Neuronal stem cell (in vitro differentiated cells): ENCODE measurements at regions not wholly inside any gene's neighbourhood (a gene's known extent, or its start where the extent isn't known, plus 50 kb on each side); places are given as distances from the start of the nearest gene placed in this dataset.
A peak's percentile ranks its signal among the peaks of the same experiment; 100 is the strongest.
"Not testable (repeated sequence)": the region's sequence is repeated elsewhere in the genome, so short reads cannot be mapped to it uniquely, and the experiment has no call there.

Experiments used
- DNase-seq: peaks from one replicate; pipeline ENCODE4 v3.0.0-alpha.2; 2013; ENCODE audit warnings: low spot score
- H2AFZ ChIP-seq: one replicate; pipeline ENCODE4 v1.6.1; 2013; ENCODE audit warnings: mild to moderate bottlenecking, low read length, inconsistent platforms
- H2AK5ac ChIP-seq: 2 replicates; pipeline ENCODE4 v1.6.1; 2013; ENCODE audit warnings: low read depth, mild to moderate bottlenecking, inconsistent platforms, low read length, moderate library complexity, mixed read lengths
- H2BK120ac ChIP-seq: 2 replicates; pipeline ENCODE4 v1.6.1; 2013; ENCODE audit warnings: low read depth, mild to moderate bottlenecking, inconsistent platforms, low read length, moderate library complexity, mixed read lengths
- H2BK12ac ChIP-seq: one replicate; pipeline ENCODE4 v1.6.1; 2013; ENCODE audit warnings: low read length, inconsistent platforms
- H2BK15ac ChIP-seq: 2 replicates; pipeline ENCODE4 v1.6.1; 2013; ENCODE audit warnings: mild to moderate bottlenecking, low read length, inconsistent platforms, mixed read lengths
- H2BK5ac ChIP-seq: one replicate; pipeline ENCODE4 v1.6.1; 2013; ENCODE audit warnings: inconsistent platforms, mild to moderate bottlenecking, low read length, moderate library complexity
- H3K14ac ChIP-seq: one replicate; pipeline ENCODE4 v1.6.1; 2013; ENCODE audit warnings: low read length, inconsistent platforms
- H3K18ac ChIP-seq: 2 replicates; pipeline ENCODE4 v1.6.1; 2013; ENCODE audit warnings: low read length, inconsistent platforms
- H3K23ac ChIP-seq: 2 replicates; pipeline ENCODE4 v1.6.1; 2013; ENCODE audit warnings: low read depth, mild to moderate bottlenecking, mixed read lengths, low read length, inconsistent platforms; ENCODE audit not compliant: poor library complexity
- H3K27ac ChIP-seq: replicated peaks from 3 replicates; pipeline ENCODE4 v1.5.1; 2013; ENCODE audit warnings: low read length, inconsistent platforms
- H3K27me3 ChIP-seq, 3 experiments: 2 replicates each; pipeline ENCODE4 v1.6.1; 2013; ENCODE audit warnings: low read length in 3 of 3, mild to moderate bottlenecking in 2 of 3, inconsistent platforms in 1 of 3, low read depth in 1 of 3, mixed read lengths in 1 of 3, moderate library complexity in 1 of 3; ENCODE audit not compliant: control insufficient read depth in 3 of 3, insufficient read depth in 3 of 3
- H3K36me3 ChIP-seq, 2 donors: replicated peaks in 1 of 2; 2 replicates each; pipeline ENCODE4 v1.6.1; 2013; ENCODE audit warnings: low read length in 2 of 2; ENCODE audit not compliant: control insufficient read depth in 2 of 2, insufficient read depth in 2 of 2
- H3K4ac ChIP-seq: 2 replicates; pipeline ENCODE4 v1.6.1; 2013; ENCODE audit warnings: inconsistent platforms, mild to moderate bottlenecking, low read length, moderate library complexity
- H3K4me1 ChIP-seq, 2 donors: 1 replicate in 1 of 2; 2 replicates in 1 of 2; pipeline ENCODE4 v1.6.1; 2013; ENCODE audit warnings: low read length in 2 of 2, low read depth in 1 of 2; ENCODE audit not compliant: control insufficient read depth in 2 of 2, insufficient read depth in 1 of 2
- H3K4me2 ChIP-seq: one replicate; pipeline ENCODE4 v1.6.1; 2013; ENCODE audit warnings: mild to moderate bottlenecking, low read length, inconsistent platforms; ENCODE audit not compliant: insufficient read depth, poor library complexity, severe bottlenecking
- H3K4me3 ChIP-seq, 2 donors: 2 replicates each; pipeline ENCODE4 v1.5.1; 2013; ENCODE audit warnings: low read length in 2 of 2, mild to moderate bottlenecking in 2 of 2, inconsistent platforms in 1 of 2, moderate library complexity in 1 of 2
- H3K79me1 ChIP-seq: one replicate; pipeline ENCODE4 v1.6.1; 2013; ENCODE audit warnings: low read depth, mild to moderate bottlenecking, inconsistent platforms, low read length, moderate library complexity
- H3K9ac ChIP-seq: one replicate; pipeline ENCODE4 v1.6.1; 2013; ENCODE audit warnings: mild to moderate bottlenecking, low read depth, low read length, inconsistent platforms; ENCODE audit not compliant: poor library complexity
- H3K9me3 ChIP-seq, 2 donors: replicated peaks in 1 of 2; 2 replicates each; pipeline versions ENCODE3 to v1.6.1; 2013; ENCODE audit warnings: low read length in 2 of 2, mild to moderate bottlenecking in 2 of 2, inconsistent platforms in 1 of 2, low read depth in 1 of 2, mixed read lengths in 1 of 2, moderate library complexity in 1 of 2; ENCODE audit not compliant: control insufficient read depth in 2 of 2, insufficient read depth in 1 of 2
- H4K8ac ChIP-seq: one replicate; pipeline ENCODE4 v1.6.1; 2013; ENCODE audit warnings: low read depth, mild to moderate bottlenecking, inconsistent platforms, low read length, moderate library complexity
- H4K91ac ChIP-seq: one replicate; pipeline ENCODE4 v1.6.1; 2013; ENCODE audit warnings: low read length, low read depth, mild to moderate bottlenecking, inconsistent platforms; ENCODE audit not compliant: poor library complexity
- WGBS, 2 donors: extraction: QIAGEN DNeasy Blood & Tissue Kit; methylation state at CpG; one replicate each; pipeline ENCODE4 v1.1.7; 2013; ENCODE audit warnings: missing lambda C conversion rate in 2 of 2, mixed read lengths in 1 of 2; ENCODE audit not compliant: insufficient read length in 2 of 2, insufficient replicate concordance in 1 of 2; ENCODE audit errors: extremely low coverage in 2 of 2; 5-methylcytosine and 5-hydroxymethylcytosine counted together

GRCh38 chr2:101645886-101646285, 51.6 kb upstream of the MAP4K4 start:
- not testable (repeated sequence) for H3K27me3 ChIP-seq, H3K27ac ChIP-seq, H3K9me3 ChIP-seq, H3K14ac ChIP-seq, H2AK5ac ChIP-seq, H2BK12ac ChIP-seq, H3K4me2 ChIP-seq, H2AFZ ChIP-seq, H2BK15ac ChIP-seq, H4K8ac ChIP-seq, DNase-seq, H3K36me3 ChIP-seq, H3K79me1 ChIP-seq, H4K91ac ChIP-seq, H2BK120ac ChIP-seq, H3K4me3 ChIP-seq, H3K23ac ChIP-seq, H3K9ac ChIP-seq, H3K18ac ChIP-seq, H2BK5ac ChIP-seq, H3K4ac ChIP-seq, H3K4me1 ChIP-seq
- WGBS, 2 donors = no CpG with 5 or more reads among the region's 7 CpGs

GRCh38 chr2:101644842-101645383, 52.6 kb upstream of the MAP4K4 start:
- H3K4me3 ChIP-seq = no peak overlapping the region
- H3K4ac ChIP-seq = no peak overlapping the region
- no peaks in the 10 kb centered on the region for H3K36me3 ChIP-seq
- H3K14ac ChIP-seq = no peak overlapping the region
- no peak overlapping the region for H4K8ac ChIP-seq
- no peak overlapping the region for H2BK12ac ChIP-seq
- no peak overlapping the region for H2BK5ac ChIP-seq
- H2BK120ac ChIP-seq = no peak overlapping the region
- H2BK15ac ChIP-seq = no peak overlapping the region
- no peak overlapping the region for H2AK5ac ChIP-seq
- H3K27ac ChIP-seq = no peak overlapping the region
- no peak for DNase-seq
- H4K91ac ChIP-seq = no peak overlapping the region
- no peaks in the 10 kb centered on the region for H3K4me1 ChIP-seq
- no peak overlapping the region for H3K9ac ChIP-seq
- no peaks in the 10 kb centered on the region for H3K9me3 ChIP-seq
- no peak overlapping the region for H3K18ac ChIP-seq
- no peak overlapping the region for H3K23ac ChIP-seq
- no peaks in the 10 kb centered on the region for H3K79me1 ChIP-seq
- H3K27me3 ChIP-seq = no peaks in the 10 kb centered on the region
- no CpG with 5 or more reads among the region's 1 CpG for WGBS, 2 donors
- no peak overlapping the region for H3K4me2 ChIP-seq
- H2AFZ ChIP-seq = no peak overlapping the region

GRCh38 chr2:101643004-101643524, 54.4 kb upstream of the MAP4K4 start:
- Histone ChIP-seq H2BK15ac (no peak overlapping the region), H3K23ac (no peak overlapping the region), H3K9ac (no peak overlapping the region), H2BK120ac (no peak overlapping the region), H3K18ac (no peak overlapping the region), H4K91ac (no peak overlapping the region), H3K4me3 (no peak overlapping the region), H3K4me2 (no peak overlapping the region), H4K8ac (no peak overlapping the region), H3K14ac (no peak overlapping the region), H3K79me1 (no peaks in the 10 kb centered on the region), H2BK12ac (no peak overlapping the region), H2BK5ac (no peak overlapping the region), H3K4ac (no peak overlapping the region), H3K27ac (no peak overlapping the region), H2AK5ac (no peak overlapping the region), H3K4me1 (no peaks in the 10 kb centered on the region), H3K36me3 (no peaks in the 10 kb centered on the region), H3K27me3 (no peaks in the 10 kb centered on the region), H2AFZ (no peak overlapping the region), H3K9me3 (peaks cover 0 to 1% of the 10 kb centered on the region in 2 donors)
- WGBS, 2 donors = no CpG with 5 or more reads among the region's 1 CpG
- DNase-seq = no peak

GRCh38 chr2:101638817-101639605, 58.5 kb upstream of the MAP4K4 start:
- WGBS, 2 donors = no CpG with 5 or more reads among the region's 17 CpGs
- H2BK15ac ChIP-seq = no peak overlapping the region

More at GRCh38 chr2:101638817-101639605, 58.5 kb upstream of the MAP4K4 start:
- Histone ChIP-seq H3K18ac (peak overlapping the region; percentile 50), H3K9ac (no peak overlapping the region), H2AK5ac (no peak overlapping the region), H3K4me2 (no peak overlapping the region), H3K36me3 (no peaks in the 10 kb centered on the region), H3K4me3 (no peak overlapping the region), H3K27ac (no peak overlapping the region), H3K79me1 (no peaks in the 10 kb centered on the region), H2BK12ac (no peak overlapping the region), H3K23ac (no peak overlapping the region), H4K8ac (no peak overlapping the region), H3K27me3 (no peaks in the 10 kb centered on the region), H2BK5ac (no peak overlapping the region), H4K91ac (no peak overlapping the region), H3K14ac (peak overlapping the region; percentile 32), H2BK120ac (no peak overlapping the region), H2AFZ (peak overlapping the region; percentile 1), H3K9me3 (peaks cover 0 to 1% of the 10 kb centered on the region in 2 donors), H3K4me1 (peaks cover 0 to 5% of the 10 kb centered on the region in 2 donors), H3K4ac (no peak overlapping the region)
- no peak for DNase-seq
